HG03066 (cell line): ENCODE measurements at regions not wholly inside any gene's neighbourhood (a gene's known extent, or its start where the extent isn't known, plus 50 kb on each side); places are given as distances from the start of the nearest gene placed in this dataset.

ENCODE experiments used
- ATAC-seq: cut with Tn5 transposase; IDR thresholded peaks from one replicate; pipeline ENCODE4 v1.9.1; 2021; ENCODE audit warnings: low read depth; ENCODE audit not compliant: unreplicated experiment

GRCh38 chr7:131183072-131183471 lies 144.6 kb upstream of the MKLN1 start:
- ATAC-seq, result no peak

GRCh38 chr7:131183611-131184119 lies 144.0 kb upstream of the MKLN1 start:
- no peak for ATAC-seq

DNA sequence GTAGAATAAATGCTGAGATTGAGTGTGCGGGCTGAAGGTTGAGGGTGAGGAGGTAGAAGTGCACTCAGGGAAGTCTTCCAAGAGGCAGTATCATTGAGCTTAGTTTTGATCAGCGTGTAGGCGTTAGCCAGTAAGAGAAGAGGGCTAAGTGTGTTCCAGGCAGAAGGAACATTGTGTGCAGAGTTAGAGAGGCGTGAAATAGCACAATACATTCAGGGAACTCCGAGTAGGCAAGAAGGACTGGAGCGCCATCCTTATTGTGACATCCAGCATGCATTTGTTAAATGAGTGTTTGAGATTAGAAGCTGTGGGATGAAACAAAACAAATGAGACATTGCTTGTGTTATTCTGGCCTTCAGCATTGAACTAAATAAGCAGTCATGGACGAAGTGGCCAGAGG lies 140.9 kb upstream of the MKLN1 start:
- ATAC-seq, result no peak

DNA sequence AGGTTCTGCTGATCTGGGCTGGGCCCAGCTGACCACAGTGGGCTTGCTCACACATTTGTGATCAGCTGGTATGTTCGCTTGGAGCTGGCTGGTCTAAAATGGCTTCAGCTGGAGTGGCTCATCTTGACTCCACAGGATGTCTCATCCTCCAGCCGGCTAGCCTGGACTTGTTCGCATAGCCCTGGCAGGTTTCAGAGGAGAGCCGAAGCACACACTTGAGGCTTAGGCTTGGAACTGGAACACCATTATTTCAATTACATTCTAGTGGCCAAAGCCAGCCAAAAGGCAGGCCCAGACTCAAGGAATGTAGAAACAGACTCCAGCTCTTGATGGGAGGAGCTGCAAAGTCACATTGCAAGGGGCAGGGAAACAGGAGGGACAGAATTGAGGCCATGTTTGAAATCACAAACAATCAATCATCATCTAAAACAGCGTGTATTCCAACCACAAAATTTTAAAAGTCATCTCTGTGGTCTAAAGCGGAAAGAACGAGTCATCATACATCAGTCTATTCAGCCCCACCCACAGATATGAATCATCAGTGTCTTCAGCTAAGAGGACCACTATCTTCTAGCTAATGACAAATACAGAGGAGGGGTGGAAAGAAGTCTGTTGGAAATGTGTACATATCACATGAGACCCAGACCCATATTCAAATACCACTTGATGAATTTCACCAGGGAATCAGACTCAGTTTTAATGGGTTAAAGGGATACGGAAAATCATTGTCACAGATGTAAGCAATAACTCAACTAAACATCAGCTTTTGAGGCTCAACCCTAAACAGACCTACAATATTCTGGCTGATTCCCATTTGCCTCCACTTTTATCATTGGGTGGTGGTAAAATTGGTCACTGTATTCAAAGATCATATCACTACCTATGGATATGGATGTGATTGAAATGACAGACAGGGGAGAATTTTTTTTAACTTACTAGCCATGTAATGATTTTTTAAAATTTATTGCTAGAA lies 139.0 kb upstream of the MKLN1 start:
- peak; percentile 75 for ATAC-seq

DNA sequence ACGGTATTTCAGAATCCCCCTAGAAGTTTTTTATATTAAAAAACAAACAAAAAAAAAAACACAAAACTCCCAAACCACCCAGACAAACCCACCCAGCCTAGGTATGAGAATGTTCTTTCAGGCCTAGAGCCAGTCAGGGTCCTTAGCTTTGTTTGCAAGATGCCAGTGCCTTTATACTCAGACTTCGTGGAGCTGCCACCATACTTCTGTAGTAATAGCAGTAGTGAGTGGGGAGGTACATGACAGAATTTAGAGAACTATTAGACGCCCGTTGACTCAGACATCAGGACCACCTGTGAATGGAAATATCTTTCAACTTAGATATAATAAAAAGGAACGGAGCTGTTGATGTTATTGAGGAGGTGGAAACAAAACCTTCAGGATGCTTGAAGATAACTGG lies 138.2 kb upstream of the MKLN1 start:
- no peak for ATAC-seq

DNA sequence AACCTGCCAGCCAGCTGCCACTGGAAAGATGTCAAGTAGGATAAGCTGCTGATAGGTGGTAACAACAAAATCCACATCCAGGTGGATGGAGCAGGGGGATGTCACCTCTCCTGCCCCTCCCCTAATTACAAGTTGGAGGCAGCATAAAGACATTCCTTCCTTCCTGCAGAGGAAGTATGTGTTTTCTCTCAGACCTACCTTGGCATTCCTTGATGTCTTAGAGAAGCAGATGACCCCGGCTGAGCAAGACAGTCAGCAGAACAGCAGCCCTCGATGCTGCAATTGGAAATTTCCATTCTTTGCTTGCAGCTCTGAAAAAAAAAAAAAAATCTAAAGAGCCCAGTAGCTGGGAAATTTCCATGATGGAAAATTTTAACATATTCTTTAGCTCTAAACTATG lies 137.5 kb upstream of the MKLN1 start:
- ATAC-seq, result no peak

GRCh38 chr7:131190581-131190980 lies 137.1 kb upstream of the MKLN1 start:
- no peak for ATAC-seq

DNA sequence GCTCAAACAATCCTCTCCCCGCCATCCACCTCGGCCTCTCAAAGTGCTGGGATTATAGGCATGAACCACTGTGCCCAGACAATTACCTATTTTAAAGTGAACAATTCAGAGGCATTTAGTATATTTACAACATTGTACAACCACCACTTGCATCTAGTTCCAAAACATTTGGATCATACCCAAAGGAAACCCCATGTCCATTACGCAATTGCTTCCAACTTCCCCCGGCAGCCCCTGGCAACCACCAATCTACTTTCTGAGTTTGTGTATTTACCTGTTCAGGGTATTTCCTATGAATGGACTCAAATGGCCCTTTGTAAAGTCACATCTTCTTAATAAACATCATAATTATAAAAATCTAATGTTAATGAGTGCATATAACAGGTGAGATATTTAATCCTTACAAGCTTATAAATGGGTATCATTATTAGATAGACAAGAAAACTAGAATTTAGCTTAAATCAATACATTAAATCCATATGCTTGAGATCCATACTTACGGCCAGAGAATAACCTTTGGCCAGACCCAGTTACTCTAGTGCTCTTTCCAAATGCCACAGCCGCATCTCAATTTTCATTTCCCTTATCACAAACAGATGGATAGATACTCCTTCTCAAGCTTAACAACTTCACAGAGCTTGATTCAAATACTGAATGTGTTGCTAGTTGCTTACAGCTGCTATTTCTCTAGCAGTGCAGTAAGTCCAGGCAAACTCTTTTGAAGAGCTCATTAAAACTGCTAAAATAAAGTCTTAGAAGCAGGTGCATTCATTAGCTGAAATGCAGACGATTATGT lies 133.4 kb upstream of the MKLN1 start:
- no peak for ATAC-seq

- ATAC-seq, result no peak
Observed at GRCh38 chr7:131196803-131197202, 130.9 kb upstream of the MKLN1 start.

- ATAC-seq, result no peak
Observed at GRCh38 chr7:131197920-131198615, 129.6 kb upstream of the MKLN1 start.

GRCh38 chr7:131202451-131202850 lies 125.2 kb upstream of the MKLN1 start:
- no peak for ATAC-seq

- no peak for ATAC-seq
Observed at GRCh38 chr7:131203291-131203976, 124.2 kb upstream of the MKLN1 start.

- ATAC-seq, result no peak
Observed at GRCh38 chr7:131208777-131209176, 118.9 kb upstream of the MKLN1 start.

GRCh38 chr7:131210618-131211017 lies 117.1 kb upstream of the MKLN1 start:
- no peak for ATAC-seq

DNA sequence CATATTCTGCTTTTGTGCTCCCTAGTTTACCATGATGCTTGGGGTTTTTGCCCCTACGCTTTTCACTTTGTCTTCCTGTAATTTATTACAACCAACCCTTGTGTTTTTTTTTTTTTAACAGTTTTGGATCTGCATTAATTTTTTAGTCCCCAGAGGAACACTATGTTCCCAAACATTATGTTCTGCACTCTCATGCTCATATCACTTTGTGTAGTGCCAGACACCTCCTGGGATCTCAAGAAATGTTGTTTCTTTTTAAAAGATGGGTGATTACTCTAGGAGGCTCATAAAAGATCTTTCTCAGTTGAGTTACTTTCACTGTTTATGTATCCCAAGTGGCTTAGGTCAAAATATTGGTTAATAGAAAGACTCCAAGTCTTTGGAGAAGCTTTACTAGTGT lies 116.2 kb upstream of the MKLN1 start:
- ATAC-seq, result no peak

GRCh38 chr7:131212114-131212513 lies 115.6 kb upstream of the MKLN1 start:
- ATAC-seq, result no peak

GRCh38 chr7:131218727-131219128 lies 108.9 kb upstream of the MKLN1 start:
- ATAC-seq, result no peak

DNA sequence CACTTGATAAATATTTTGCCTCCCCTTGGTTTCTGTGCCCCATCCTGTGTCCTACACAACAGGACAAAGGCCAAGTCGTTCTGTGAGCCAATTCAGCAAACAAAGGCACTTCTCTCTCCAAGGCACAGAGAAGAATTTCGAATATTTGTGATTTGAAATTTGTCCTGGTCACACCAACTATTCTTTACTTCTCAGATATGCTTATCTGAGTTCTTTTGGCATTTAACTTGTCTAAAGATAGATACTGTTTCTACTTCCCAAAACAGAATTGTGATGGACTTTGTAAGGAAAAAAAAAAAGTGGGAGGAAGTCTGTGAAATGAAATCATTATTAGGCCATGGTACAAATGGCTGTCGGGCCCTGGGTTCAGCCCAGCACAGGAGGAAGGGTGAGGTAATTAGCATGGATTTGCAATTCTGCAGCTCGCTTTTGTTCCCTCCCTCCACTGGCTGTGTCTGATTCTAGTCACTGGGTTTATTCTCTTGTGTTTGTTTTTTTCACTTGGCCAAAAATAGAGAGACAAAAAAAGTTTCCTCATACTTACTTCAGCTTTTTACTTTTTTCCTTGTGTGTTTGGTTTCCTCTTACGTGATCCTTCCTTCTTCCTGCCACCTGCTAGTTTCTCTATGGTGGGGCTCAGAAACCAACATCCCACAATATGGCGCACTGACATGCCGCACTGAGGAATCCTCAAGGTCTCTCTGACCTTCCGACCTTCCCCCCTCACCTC lies 108.2 kb upstream of the MKLN1 start:
- peak; percentile 49 for ATAC-seq

DNA sequence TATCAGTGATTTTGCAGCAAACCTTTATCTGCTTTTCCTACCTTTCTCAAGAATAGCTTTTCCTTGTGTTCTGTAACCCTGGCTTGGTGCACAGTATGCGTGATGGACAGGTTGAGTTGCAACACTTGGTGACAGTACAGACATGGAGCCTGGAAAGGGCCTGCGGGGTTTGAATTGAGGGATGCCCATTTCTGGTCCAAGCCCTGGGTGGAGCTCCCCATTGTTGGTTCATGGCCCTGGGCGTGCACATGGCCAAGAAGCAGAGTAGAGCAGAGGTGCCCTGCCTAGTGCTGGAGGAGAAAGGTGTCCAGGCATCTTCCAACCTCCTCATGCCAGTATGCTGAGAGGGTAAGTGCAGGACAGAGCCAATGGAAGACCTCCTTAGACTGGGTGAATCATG lies 106.6 kb upstream of the MKLN1 start:
- ATAC-seq, result no peak

GRCh38 chr7:131222171-131222570 lies 105.5 kb upstream of the MKLN1 start:
- ATAC-seq, result no peak
